Upper lobe of left lung (tissue), 4 donors: ENCODE measurements at regions not wholly inside any gene's neighbourhood (a gene's known extent, or its start where the extent isn't known, plus 50 kb on each side); places are given as distances from the start of the nearest gene placed in this dataset.

Source experiments
- POLR2A ChIP-seq, 4 donors: fragments of 450-650 bp; IDR thresholded peaks; one replicate each; pipeline ENCODE4 v1.5.1; 2016 to 2017; ENCODE audit warnings: antibody characterized with exemption in 4 of 4, mild to moderate bottlenecking in 2 of 4
- TF ChIP-seq, protein P1 (sequence below), 6 experiments: fragments of 450-650 bp in 4 of 6; fragments of 200-600 bp in 2 of 6; sonication (generic) in 2 of 6; IDR thresholded peaks; one replicate each; pipeline ENCODE4 v1.5.1; 2016 to 2019; ENCODE audit warnings: antibody characterized with exemption in 6 of 6

- TF ChIP-seq, protein P1, sequence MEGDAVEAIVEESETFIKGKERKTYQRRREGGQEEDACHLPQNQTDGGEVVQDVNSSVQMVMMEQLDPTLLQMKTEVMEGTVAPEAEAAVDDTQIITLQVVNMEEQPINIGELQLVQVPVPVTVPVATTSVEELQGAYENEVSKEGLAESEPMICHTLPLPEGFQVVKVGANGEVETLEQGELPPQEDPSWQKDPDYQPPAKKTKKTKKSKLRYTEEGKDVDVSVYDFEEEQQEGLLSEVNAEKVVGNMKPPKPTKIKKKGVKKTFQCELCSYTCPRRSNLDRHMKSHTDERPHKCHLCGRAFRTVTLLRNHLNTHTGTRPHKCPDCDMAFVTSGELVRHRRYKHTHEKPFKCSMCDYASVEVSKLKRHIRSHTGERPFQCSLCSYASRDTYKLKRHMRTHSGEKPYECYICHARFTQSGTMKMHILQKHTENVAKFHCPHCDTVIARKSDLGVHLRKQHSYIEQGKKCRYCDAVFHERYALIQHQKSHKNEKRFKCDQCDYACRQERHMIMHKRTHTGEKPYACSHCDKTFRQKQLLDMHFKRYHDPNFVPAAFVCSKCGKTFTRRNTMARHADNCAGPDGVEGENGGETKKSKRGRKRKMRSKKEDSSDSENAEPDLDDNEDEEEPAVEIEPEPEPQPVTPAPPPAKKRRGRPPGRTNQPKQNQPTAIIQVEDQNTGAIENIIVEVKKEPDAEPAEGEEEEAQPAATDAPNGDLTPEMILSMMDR (IDR thresholded peaks at IDR 0.05): no peak
- no peak for TF ChIP-seq POLR2A (IDR thresholded peaks at IDR 0.05)
Measured at GRCh38 chr1:25049190-25049589, 119.1 kb upstream of the RUNX3 start.
